Esophagus muscularis mucosa (tissue), 4 donors: ENCODE measurements at regions not wholly inside any gene's neighbourhood (a gene's known extent, or its start where the extent isn't known, plus 50 kb on each side); places are given as distances from the start of the nearest gene placed in this dataset.

Source experiments
- DNase-seq: peaks from one replicate; pipeline ENCODE4 v3.0.0-alpha.2; 2017; ENCODE audit errors: extremely low spot score
- H3K27ac ChIP-seq, 4 donors: fragments of 200-600 bp; sonication (generic); replicated peaks in 1 of 4; 1 replicate in 3 of 4; 2 replicates in 1 of 4; pipeline ENCODE4 v1.5.1; 2016 to 2019; ENCODE audit warnings: mild to moderate bottlenecking in 1 of 4
- H3K27me3 ChIP-seq, 4 donors: fragments of 200-600 bp; sonication (generic); one replicate each; pipeline versions ENCODE4 v1.5.1 to v1.6.0; 2016 to 2019
- H3K36me3 ChIP-seq, 4 donors: fragments of 200-600 bp; sonication (generic); one replicate each; pipeline ENCODE4 v1.5.1; 2016 to 2019
- H3K4me1 ChIP-seq, 4 donors: fragments of 200-600 bp; sonication (generic); one replicate each; pipeline ENCODE4 v1.5.1; 2016 to 2019
- H3K4me3 ChIP-seq, 4 donors: fragments of 200-600 bp; sonication (generic); 1 replicate in 2 of 4; 2 replicates in 2 of 4; pipeline ENCODE4 v1.5.1; 2016 to 2019; ENCODE audit warnings: mild to moderate bottlenecking in 4 of 4, moderate library complexity in 1 of 4
- H3K9me3 ChIP-seq, 4 donors: fragments of 200-600 bp; sonication (generic); 1 replicate in 3 of 4; 2 replicates in 1 of 4; pipeline ENCODE4 v1.5.1; 2016 to 2019
- EP300 ChIP-seq: sonication (generic); formaldehyde crosslinking; IDR thresholded peaks from one replicate; pipeline ENCODE4 v1.6.1; 2017; ENCODE audit warnings: antibody characterized with exemption
- POLR2A ChIP-seq: fragments of 450-650 bp; IDR thresholded peaks from one replicate; pipeline ENCODE4 v1.6.1; 2017; ENCODE audit warnings: antibody characterized with exemption, moderate library complexity, mild to moderate bottlenecking, low read depth
- POLR2AphosphoS5 ChIP-seq, 2 donors: sonication (generic); formaldehyde crosslinking; IDR thresholded peaks; one replicate each; pipeline ENCODE4 v1.6.1; 2017; ENCODE audit warnings: antibody characterized with exemption in 2 of 2
- WGBS: methylation state at CpG from one replicate; pipeline ENCODE4 v1.1.5; 2018; 5-methylcytosine and 5-hydroxymethylcytosine counted together
- intact Hi-C: fragments of 100-400 bp; cut with DNase I; formaldehyde crosslinking; loops from one replicate; pipeline ENCODE4 v1.15.1; 2023
- TF ChIP-seq, protein P1 (sequence below), 3 experiments: fragments of 200-600 bp in 2 of 3; fragments of 450-650 bp in 1 of 3; sonication (generic) in 2 of 3; IDR thresholded peaks; one replicate each; pipeline ENCODE4 v1.5.1; 2017 to 2019; ENCODE audit warnings: antibody characterized with exemption in 3 of 3, mild to moderate bottlenecking in 2 of 3, moderate library complexity in 1 of 3

DNA sequence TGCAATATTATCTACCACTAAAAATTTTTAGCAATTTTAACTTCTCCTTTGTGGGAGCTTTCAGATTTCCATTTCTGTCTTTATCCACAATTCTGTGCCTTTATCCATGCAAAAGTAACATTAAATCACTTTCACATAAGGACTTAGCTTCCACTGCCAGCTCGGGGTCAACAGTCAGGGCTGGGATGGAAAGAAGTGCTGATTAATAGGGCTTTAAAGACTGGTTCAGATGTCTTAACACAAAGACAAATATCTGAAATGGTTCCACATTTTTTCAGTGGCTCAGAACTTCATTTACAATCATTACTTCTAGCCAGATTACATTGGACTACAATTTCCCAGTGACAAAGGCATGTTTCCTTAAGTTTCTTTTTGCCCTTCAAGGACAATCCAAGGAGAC, 191.8 kb upstream of the CPHXL start:
- DNase-seq: no peak
- intact Hi-C loops: no loop called here
- WGBS: 41% methylated on average over 1 of the region's 1 CpG
- Histone ChIP-seq H3K9me3 (no peaks in the 10 kb centered on the region), H3K36me3 (no peaks in the 10 kb centered on the region), H3K4me1 (peaks cover 0 to 20% (median 0%) of the 10 kb centered on the region in 4 donors), H3K27me3 (no peaks in the 10 kb centered on the region), H3K4me3 (no peak overlapping the region), H3K27ac (no peak overlapping the region)
- TF ChIP-seq POLR2AphosphoS5 (IDR thresholded peaks at IDR 0.05) (no peak), POLR2A (no peak), EP300 (no peak)
- TF ChIP-seq, protein P1, sequence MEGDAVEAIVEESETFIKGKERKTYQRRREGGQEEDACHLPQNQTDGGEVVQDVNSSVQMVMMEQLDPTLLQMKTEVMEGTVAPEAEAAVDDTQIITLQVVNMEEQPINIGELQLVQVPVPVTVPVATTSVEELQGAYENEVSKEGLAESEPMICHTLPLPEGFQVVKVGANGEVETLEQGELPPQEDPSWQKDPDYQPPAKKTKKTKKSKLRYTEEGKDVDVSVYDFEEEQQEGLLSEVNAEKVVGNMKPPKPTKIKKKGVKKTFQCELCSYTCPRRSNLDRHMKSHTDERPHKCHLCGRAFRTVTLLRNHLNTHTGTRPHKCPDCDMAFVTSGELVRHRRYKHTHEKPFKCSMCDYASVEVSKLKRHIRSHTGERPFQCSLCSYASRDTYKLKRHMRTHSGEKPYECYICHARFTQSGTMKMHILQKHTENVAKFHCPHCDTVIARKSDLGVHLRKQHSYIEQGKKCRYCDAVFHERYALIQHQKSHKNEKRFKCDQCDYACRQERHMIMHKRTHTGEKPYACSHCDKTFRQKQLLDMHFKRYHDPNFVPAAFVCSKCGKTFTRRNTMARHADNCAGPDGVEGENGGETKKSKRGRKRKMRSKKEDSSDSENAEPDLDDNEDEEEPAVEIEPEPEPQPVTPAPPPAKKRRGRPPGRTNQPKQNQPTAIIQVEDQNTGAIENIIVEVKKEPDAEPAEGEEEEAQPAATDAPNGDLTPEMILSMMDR (IDR thresholded peaks at IDR 0.05): no peak

GRCh38 chr16:75919664-75920063, 193.4 kb upstream of the CPHXL start:
- Histone ChIP-seq H3K36me3 (no peaks in the 10 kb centered on the region), H3K27ac (no peak overlapping the region), H3K9me3 (no peaks in the 10 kb centered on the region), H3K4me3 (no peak overlapping the region), H3K4me1 (peaks cover 0 to 20% (median 0%) of the 10 kb centered on the region in 4 donors), H3K27me3 (no peaks in the 10 kb centered on the region)
- 15% methylated on average over 5 of the region's 5 CpGs for WGBS
- intact Hi-C loops: no loop called here
- DNase-seq: no peak
- TF ChIP-seq EP300: no peak
- no peak for TF ChIP-seq POLR2A
- TF ChIP-seq, protein P1 (IDR thresholded peaks at IDR 0.05): no peak
- TF ChIP-seq POLR2AphosphoS5 (IDR thresholded peaks at IDR 0.05): no peak

DNA sequence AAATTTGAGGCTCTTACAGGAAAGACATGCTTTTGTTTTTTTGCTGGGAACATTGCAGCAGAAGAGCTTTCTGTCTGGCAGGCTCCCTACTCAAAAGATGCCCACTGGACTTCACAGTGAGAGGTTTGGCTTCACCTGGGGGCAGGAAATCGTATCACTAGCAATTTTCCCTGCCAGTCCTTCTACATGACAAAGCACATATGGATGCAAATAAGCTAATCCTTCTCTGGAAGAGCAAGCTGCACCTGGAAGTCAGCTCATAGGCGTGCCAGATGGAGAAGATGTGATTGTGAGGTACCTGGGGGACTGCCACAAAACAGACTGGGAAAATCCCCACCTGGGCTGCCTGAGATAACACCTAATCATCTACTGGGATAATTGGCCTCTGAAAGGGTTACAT, 195.0 kb upstream of the CPHXL start:
- intact Hi-C loops: no loop called here
- Histone ChIP-seq H3K27ac (no peak overlapping the region), H3K4me3 (no peak overlapping the region), H3K27me3 (no peaks in the 10 kb centered on the region), H3K36me3 (no peaks in the 10 kb centered on the region), H3K4me1 (peaks cover 0 to 20% (median 0%) of the 10 kb centered on the region in 4 donors), H3K9me3 (no peaks in the 10 kb centered on the region)
- DNase-seq: no peak
- 71% methylated on average over 2 of the region's 2 CpGs for WGBS
- TF ChIP-seq EP300: no peak
- TF ChIP-seq POLR2A: no peak
- no peak for TF ChIP-seq POLR2AphosphoS5 (IDR thresholded peaks at IDR 0.05)
- TF ChIP-seq, protein P1 (IDR thresholded peaks at IDR 0.05): no peak

DNA sequence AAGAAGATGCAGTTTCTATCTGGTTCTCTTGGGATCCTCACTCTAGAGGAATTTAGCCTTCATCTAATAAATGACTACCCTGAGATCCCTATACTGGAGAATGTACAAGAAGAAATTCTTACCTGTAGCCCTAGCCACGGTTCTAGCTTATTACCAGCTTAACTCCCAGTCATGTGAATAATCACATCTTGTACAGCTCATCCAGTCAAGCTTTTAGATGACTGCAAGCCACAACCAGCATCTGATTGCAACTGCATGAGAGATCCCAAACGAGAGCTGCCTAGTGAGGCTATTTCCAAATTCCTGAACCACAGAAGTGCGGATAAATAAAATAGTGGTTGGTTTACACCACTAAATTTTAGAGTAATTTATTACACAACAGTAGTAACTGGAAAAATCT, 196.0 kb upstream of the CPHXL start:
- H3K36me3 ChIP-seq: no peaks in the 10 kb centered on the region
- H3K9me3 ChIP-seq: no peaks in the 10 kb centered on the region
- no peak for DNase-seq
- TF ChIP-seq EP300: no peak
- intact Hi-C loops: no loop called here
- peaks cover 0 to 20% (median 0%) of the 10 kb centered on the region in 4 donors for H3K4me1 ChIP-seq
- no peak overlapping the region for H3K27ac ChIP-seq
- H3K27me3 ChIP-seq: no peaks in the 10 kb centered on the region
- 82% methylated on average over 3 of the region's 3 CpGs for WGBS
- H3K4me3 ChIP-seq: no peak overlapping the region

DNA sequence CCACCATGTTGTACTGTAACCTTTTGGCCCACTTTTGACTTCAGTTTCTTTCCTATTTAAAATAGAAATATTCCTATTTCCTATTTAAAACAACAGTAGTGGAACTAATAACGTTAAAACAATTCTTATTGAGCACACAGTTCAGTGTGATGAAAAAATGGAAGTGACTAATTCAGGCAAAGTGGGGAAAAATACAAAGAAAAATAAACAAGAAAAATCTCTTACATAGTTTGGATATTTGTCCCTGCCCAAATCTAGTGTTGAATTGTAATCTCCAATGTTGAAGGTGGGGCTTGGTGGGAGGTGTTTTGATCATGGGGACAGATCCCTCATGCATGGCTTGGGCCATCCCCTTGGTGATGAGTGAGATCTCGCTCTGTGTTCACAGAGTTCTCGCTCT, 198.1 kb upstream of the CPHXL start:
- H3K4me1 ChIP-seq: peaks cover 0 to 4% (median 0%) of the 10 kb centered on the region in 4 donors
- H3K27ac ChIP-seq: no peak overlapping the region
- 74% methylated on average over 3 of the region's 3 CpGs for WGBS
- no peaks in the 10 kb centered on the region for H3K9me3 ChIP-seq
- H3K27me3 ChIP-seq: no peaks in the 10 kb centered on the region
- no peak overlapping the region for H3K4me3 ChIP-seq
- H3K36me3 ChIP-seq: no peaks in the 10 kb centered on the region
- intact Hi-C loops: no loop called here
- no peak for DNase-seq
- TF ChIP-seq POLR2AphosphoS5 (IDR thresholded peaks at IDR 0.05): no peak
- TF ChIP-seq, protein P1 (IDR thresholded peaks at IDR 0.05): no peak
- no peak for TF ChIP-seq POLR2A
- no peak for TF ChIP-seq EP300
